Neural progenitor cell (in vitro differentiated cells): ENCODE measurements at regions not wholly inside any gene's neighbourhood (a gene's known extent, or its start where the extent isn't known, plus 50 kb on each side); places are given as distances from the start of the nearest gene placed in this dataset.

Experiments
- DNase-seq: peaks from one replicate; pipeline ENCODE4 v3.0.0-alpha.2; 2016; ENCODE audit warnings: low spot score
- H2AFZ ChIP-seq: fragments of 200-600 bp; sonication (generic); replicated peaks from 2 replicates; pipeline ENCODE4 v1.6.1; 2016; ENCODE audit warnings: antibody characterized with exemption
- H3F3A ChIP-seq: fragments of 200-600 bp; sonication (generic); 2 replicates; pipeline ENCODE4 v1.6.1; 2016; ENCODE audit warnings: antibody characterized with exemption, low read depth
- H3K27ac ChIP-seq: fragments of 200-600 bp; sonication (generic); 2 replicates; pipeline ENCODE4 v1.5.1; 2016; ENCODE audit warnings: mild to moderate bottlenecking
- H3K27me3 ChIP-seq: fragments of 200-600 bp; sonication (generic); 2 replicates; pipeline ENCODE4 v1.6.1; 2016; ENCODE audit warnings: mild to moderate bottlenecking, moderate library complexity
- H3K36me3 ChIP-seq: fragments of 200-600 bp; sonication (generic); 2 replicates; pipeline ENCODE4 v1.5.1; 2016
- H3K4me1 ChIP-seq: fragments of 200-600 bp; sonication (generic); 2 replicates; pipeline ENCODE4 v1.6.1; 2016; ENCODE audit warnings: mixed run types
- H3K4me2 ChIP-seq: fragments of 200-600 bp; sonication (generic); 2 replicates; pipeline ENCODE4 v1.6.1; 2016
- H3K4me3 ChIP-seq: fragments of 200-600 bp; sonication (generic); 2 replicates; pipeline ENCODE4 v1.5.1; 2016
- H3K79me2 ChIP-seq: fragments of 200-600 bp; sonication (generic); 2 replicates; pipeline ENCODE4 v1.6.1; 2016; ENCODE audit warnings: low read depth
- H3K9ac ChIP-seq: fragments of 200-600 bp; sonication (generic); 2 replicates; pipeline ENCODE4 v1.6.1; 2016
- H3K9me3 ChIP-seq: fragments of 200-600 bp; sonication (generic); 2 replicates; pipeline ENCODE4 v1.5.1; 2016; ENCODE audit warnings: low read depth
- H4K20me1 ChIP-seq: fragments of 200-600 bp; sonication (generic); 2 replicates; pipeline ENCODE4 v1.6.1; 2016; ENCODE audit warnings: low read depth
- H3K27ac Mint-ChIP-seq: 3 replicates; pipeline ENCODE4 v1.8.0; 2021; ENCODE audit warnings: mixed read lengths
- H3K27me3 Mint-ChIP-seq: 2 replicates; pipeline ENCODE4 v1.8.0; 2022; ENCODE audit warnings: low read depth, mild to moderate bottlenecking, inconsistent platforms, moderate library complexity, mixed read lengths; ENCODE audit not compliant: insufficient read depth
- H3K36me3 Mint-ChIP-seq: 3 replicates; pipeline ENCODE4 v1.8.0; 2021; ENCODE audit warnings: mixed read lengths
- H3K4me1 Mint-ChIP-seq: 3 replicates; pipeline ENCODE4 v1.8.0; 2021; ENCODE audit warnings: mixed read lengths
- H3K4me3 Mint-ChIP-seq: 3 replicates; pipeline ENCODE4 v1.8.0; 2021; ENCODE audit warnings: mild to moderate bottlenecking, moderate library complexity, mixed read lengths
- H3K9me3 Mint-ChIP-seq: 3 replicates; pipeline ENCODE4 v1.8.0; 2020; ENCODE audit warnings: mixed read lengths
- CTCF ChIP-seq: fragments of 200-600 bp; sonication (generic); IDR thresholded peaks from 2 replicates; pipeline ENCODE4 v1.5.1; 2017; ENCODE audit warnings: antibody characterized with exemption, mild to moderate bottlenecking
- EZH2 ChIP-seq: fragments of 200-600 bp; sonication (generic); IDR thresholded peaks from 2 replicates; pipeline ENCODE4 v1.6.1; 2017; ENCODE audit warnings: antibody characterized with exemption, mild to moderate bottlenecking, moderate library complexity
- EZH2phosphoT487 ChIP-seq: fragments of 200-600 bp; sonication (generic); IDR thresholded peaks from 2 replicates; pipeline ENCODE4 v1.6.1; 2017; ENCODE audit warnings: antibody characterized with exemption

GRCh38 chr2:167334146-167334742 is 446.0 kb downstream of the XIRP2 start:
- H3K79me2 ChIP-seq, result peaks cover 17% of the 10 kb centered on the region
- DNase-seq, result no peak
- H3K4me1 ChIP-seq, result peaks cover 39% of the 10 kb centered on the region
- Mint-ChIP-seq H3K27ac (no peak overlapping the region), H3K4me3 (no peak overlapping the region), H3K4me1 (peaks cover 44% of the 10 kb centered on the region), H3K9me3 (peaks cover 12% of the 10 kb centered on the region), H3K36me3 (peaks cover 8% of the 10 kb centered on the region), H3K27me3 (peaks cover 3% of the 10 kb centered on the region)
- H3K27ac ChIP-seq, result no peak overlapping the region
- TF ChIP-seq CTCF, result no peak
- no peak for TF ChIP-seq EZH2phosphoT487
- no peak for TF ChIP-seq EZH2
- no peak overlapping the region for H3K9ac ChIP-seq
- no peak overlapping the region for H3K4me2 ChIP-seq
- no peaks in the 10 kb centered on the region for H3K36me3 ChIP-seq
- no peak overlapping the region for H2AFZ ChIP-seq
- H3K4me3 ChIP-seq, result no peak overlapping the region
- peaks cover 24% of the 10 kb centered on the region for H4K20me1 ChIP-seq
- H3K9me3 ChIP-seq, result no peaks in the 10 kb centered on the region
- no peaks in the 10 kb centered on the region for H3K27me3 ChIP-seq
- peaks cover 34% of the 10 kb centered on the region for H3F3A ChIP-seq

- Histone ChIP-seq H3K4me2 (peak overlapping the region; percentile 69), H3K9me3 (no peaks in the 10 kb centered on the region), H3K9ac (no peak overlapping the region), H4K20me1 (peaks cover 24% of the 10 kb centered on the region), H3K4me1 (peaks cover 39% of the 10 kb centered on the region), H3K27me3 (no peaks in the 10 kb centered on the region), H3F3A (peaks cover 34% of the 10 kb centered on the region), H3K36me3 (no peaks in the 10 kb centered on the region), H3K4me3 (no peak overlapping the region), H3K27ac (no peak overlapping the region), H2AFZ (no peak overlapping the region), H3K79me2 (peaks cover 27% of the 10 kb centered on the region)
- DNase-seq, result peak; percentile 38
- Mint-ChIP-seq H3K27ac (no peak overlapping the region), H3K36me3 (peaks cover 8% of the 10 kb centered on the region), H3K4me1 (peaks cover 44% of the 10 kb centered on the region), H3K27me3 (peaks cover 3% of the 10 kb centered on the region), H3K4me3 (no peak overlapping the region), H3K9me3 (peaks cover 16% of the 10 kb centered on the region)
- TF ChIP-seq EZH2phosphoT487 (no peak), CTCF (peak; percentile 36), EZH2 (no peak)
These were observed 445.0 kb downstream of the XIRP2 start for GRCh38 chr2:167333245-167333644.

GRCh38 chr2:167332358-167332757 is 444.1 kb downstream of the XIRP2 start:
- no peak for TF ChIP-seq EZH2phosphoT487
- TF ChIP-seq EZH2, result no peak
- TF ChIP-seq CTCF, result no peak

More at GRCh38 chr2:167332358-167332757, 444.1 kb downstream of the XIRP2 start:
- Histone ChIP-seq H3K4me3 (no peak overlapping the region), H2AFZ (no peak overlapping the region), H3K4me1 (peaks cover 34% of the 10 kb centered on the region), H4K20me1 (peaks cover 24% of the 10 kb centered on the region), H3K9me3 (no peaks in the 10 kb centered on the region), H3K27me3 (no peaks in the 10 kb centered on the region), H3K79me2 (peaks cover 31% of the 10 kb centered on the region), H3K4me2 (peak overlapping the region; percentile 69), H3F3A (peaks cover 34% of the 10 kb centered on the region), H3K27ac (no peak overlapping the region), H3K36me3 (no peaks in the 10 kb centered on the region), H3K9ac (no peak overlapping the region)
- peaks cover 3% of the 10 kb centered on the region for H3K27me3 Mint-ChIP-seq
- peaks cover 9% of the 10 kb centered on the region for H3K36me3 Mint-ChIP-seq
- H3K27ac Mint-ChIP-seq, result no peak overlapping the region
- H3K9me3 Mint-ChIP-seq, result peaks cover 23% of the 10 kb centered on the region
- no peak for DNase-seq
- H3K4me1 Mint-ChIP-seq, result peaks cover 44% of the 10 kb centered on the region
- no peak overlapping the region for H3K4me3 Mint-ChIP-seq
